ENCODE measurements at regions not wholly inside any gene's neighbourhood (a gene's known extent, or its start where the extent isn't known, plus 50 kb on each side); places are given as distances from the start of the nearest gene placed in this dataset.
"Not testable (repeated sequence)": the region's sequence is repeated elsewhere in the genome, so short reads cannot be mapped to it uniquely, and the experiment has no call there.

GRCh38 chr17:5753421-5753820, 169.1 kb upstream of the NLRP1 start:
- no peak for DNase-seq

- DNase-seq: no peak
Observed at GRCh38 chr17:5757314-5757907, 173.1 kb upstream of the NLRP1 start.

- DNase-seq: no peak
Observed at GRCh38 chr17:5758651-5759050, 174.3 kb upstream of the NLRP1 start.

- no peak for DNase-seq
Observed at GRCh38 chr17:5759501-5759925, 175.2 kb upstream of the NLRP1 start.

GRCh38 chr17:5762191-5762590, 177.9 kb upstream of the NLRP1 start:
- DNase-seq: no peak

- no peak for DNase-seq
Observed at GRCh38 chr17:5763595-5764306, 179.4 kb upstream of the NLRP1 start.

- DNase-seq: no peak
Observed at GRCh38 chr17:5769593-5770354, 185.5 kb upstream of the NLRP1 start.

GRCh38 chr17:5770441-5771270, 186.3 kb upstream of the NLRP1 start:
- no peak for DNase-seq

GRCh38 chr17:5771271-5771577, 186.9 kb upstream of the NLRP1 start:
- not testable (repeated sequence) for DNase-seq

GRCh38 chr17:5772017-5772416, 187.7 kb upstream of the NLRP1 start:
- not testable (repeated sequence) for DNase-seq

- DNase-seq: no peak
Observed at GRCh38 chr17:5772720-5773119, 188.4 kb upstream of the NLRP1 start.

GRCh38 chr17:5773816-5774360, 189.6 kb upstream of the NLRP1 start:
- DNase-seq: no peak

- DNase-seq: no peak
Observed at GRCh38 chr17:5775098-5775497, 190.8 kb upstream of the NLRP1 start.

GRCh38 chr17:5780476-5780875, 196.2 kb upstream of the NLRP1 start:
- DNase-seq: no peak

- no peak for DNase-seq
Observed at GRCh38 chr17:5781236-5781927, 197.1 kb upstream of the NLRP1 start.

- DNase-seq: no peak
Observed at GRCh38 chr17:5783269-5783668, 199.0 kb upstream of the NLRP1 start.

- DNase-seq: no peak
Observed at GRCh38 chr17:5783851-5784250, 199.5 kb upstream of the NLRP1 start.

- no peak for DNase-seq
Observed at GRCh38 chr17:5784791-5785190, 200.5 kb upstream of the NLRP1 start.

- DNase-seq: no peak
Observed at GRCh38 chr17:5785338-5785737, 201.0 kb upstream of the NLRP1 start.

- DNase-seq: no peak
Observed at GRCh38 chr17:5785867-5786509, 201.7 kb upstream of the NLRP1 start.

GRCh38 chr17:5786510-5786875, 202.2 kb upstream of the NLRP1 start:
- no peak for DNase-seq
